ENCODE measurements at regions not wholly inside any gene's neighbourhood (a gene's known extent, or its start where the extent isn't known, plus 50 kb on each side); places are given as distances from the start of the nearest gene placed in this dataset.
"Not testable (repeated sequence)": the region's sequence is repeated elsewhere in the genome, so short reads cannot be mapped to it uniquely, and the experiment has no call there.

- no peak for DNase-seq
Measured at GRCh38 chr18:22044474-22045220, 124.7 kb upstream of the GATA6 start.

GRCh38 chr18:22045221-22045918, 124.0 kb upstream of the GATA6 start:
- no peak for DNase-seq

GRCh38 chr18:22046473-22046872, 122.9 kb upstream of the GATA6 start:
- no peak for DNase-seq

GRCh38 chr18:22047485-22047884, 121.9 kb upstream of the GATA6 start:
- no peak for DNase-seq

- no peak for DNase-seq
Measured at GRCh38 chr18:22048221-22048620, 121.2 kb upstream of the GATA6 start.

- no peak for DNase-seq
Measured at GRCh38 chr18:22048932-22049615, 120.3 kb upstream of the GATA6 start.

- no peak for DNase-seq
Measured at GRCh38 chr18:22052405-22053105, 116.8 kb upstream of the GATA6 start.

- DNase-seq: no peak
Measured at GRCh38 chr18:22055466-22056238, 113.7 kb upstream of the GATA6 start.

GRCh38 chr18:22056950-22057349, 112.4 kb upstream of the GATA6 start:
- no peak for DNase-seq

GRCh38 chr18:22057908-22058527, 111.4 kb upstream of the GATA6 start:
- DNase-seq: no peak

GRCh38 chr18:22060361-22060760, 109.0 kb upstream of the GATA6 start:
- no peak for DNase-seq

GRCh38 chr18:22063102-22063501, 106.3 kb upstream of the GATA6 start:
- DNase-seq: no peak

GRCh38 chr18:22063672-22064071, 105.7 kb upstream of the GATA6 start:
- no peak for DNase-seq

- no peak for DNase-seq
Measured at GRCh38 chr18:22064581-22064980, 104.8 kb upstream of the GATA6 start.

- DNase-seq: no peak
Measured at GRCh38 chr18:22065311-22065710, 104.1 kb upstream of the GATA6 start.

- DNase-seq: no peak
Measured at GRCh38 chr18:22066083-22066485, 103.3 kb upstream of the GATA6 start.

GRCh38 chr18:22067109-22067508, 102.3 kb upstream of the GATA6 start:
- DNase-seq: no peak

- no peak for DNase-seq
Measured at GRCh38 chr18:22067682-22068081, 101.7 kb upstream of the GATA6 start.

GRCh38 chr18:22068784-22069183, 100.6 kb upstream of the GATA6 start:
- DNase-seq: not testable (repeated sequence)

GRCh38 chr18:22069916-22070315, 99.5 kb upstream of the GATA6 start:
- DNase-seq: peak in 1 of 3 donors; percentile 16

- DNase-seq: no peak
Measured at GRCh38 chr18:22073411-22073810, 96.0 kb upstream of the GATA6 start.

All from suppressor macrophage treated with lipopolysaccharide for 1 hour (primary cell).